ENCODE measurements at regions not wholly inside any gene's neighbourhood (a gene's known extent, or its start where the extent isn't known, plus 50 kb on each side); places are given as distances from the start of the nearest gene placed in this dataset.

GRCh38 chr15:101561584-101561906 is 72.0 kb upstream of the PCSK6 start:
- H3K4me3 ChIP-seq = no peak overlapping the region
- DNase-seq (ENCODE audit: low read depth in 1 of 2, low spot score in 1 of 2) (no peak), FAIRE-seq (no peak), ATAC-seq (no peak)
- no peaks in the 10 kb centered on the region for H3K4me1 ChIP-seq
- no peak for TF ChIP-seq ATOH8 (CRISPR knock-in tag; IDR thresholded peaks at IDR 0.05; ENCODE audit: low read depth)
- no peak for TF ChIP-seq KDM5A (IDR thresholded peaks at IDR 0.05)
- TF ChIP-seq FOSB (CRISPR knock-in tag; IDR thresholded peaks at IDR 0.05) = no peak
- TF ChIP-seq, protein P1, sequence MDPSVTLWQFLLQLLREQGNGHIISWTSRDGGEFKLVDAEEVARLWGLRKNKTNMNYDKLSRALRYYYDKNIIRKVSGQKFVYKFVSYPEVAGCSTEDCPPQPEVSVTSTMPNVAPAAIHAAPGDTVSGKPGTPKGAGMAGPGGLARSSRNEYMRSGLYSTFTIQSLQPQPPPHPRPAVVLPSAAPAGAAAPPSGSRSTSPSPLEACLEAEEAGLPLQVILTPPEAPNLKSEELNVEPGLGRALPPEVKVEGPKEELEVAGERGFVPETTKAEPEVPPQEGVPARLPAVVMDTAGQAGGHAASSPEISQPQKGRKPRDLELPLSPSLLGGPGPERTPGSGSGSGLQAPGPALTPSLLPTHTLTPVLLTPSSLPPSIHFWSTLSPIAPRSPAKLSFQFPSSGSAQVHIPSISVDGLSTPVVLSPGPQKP (IDR thresholded peaks at IDR 0.05; ENCODE audit: low read depth, low read length) = no peak
- TF ChIP-seq JUNB (IDR thresholded peaks at IDR 0.05) = no peak
- no peak for TF ChIP-seq MAFK (IDR thresholded peaks at IDR 0.05; ENCODE audit: partially characterized antibody)
- TF ChIP-seq, protein P2, sequence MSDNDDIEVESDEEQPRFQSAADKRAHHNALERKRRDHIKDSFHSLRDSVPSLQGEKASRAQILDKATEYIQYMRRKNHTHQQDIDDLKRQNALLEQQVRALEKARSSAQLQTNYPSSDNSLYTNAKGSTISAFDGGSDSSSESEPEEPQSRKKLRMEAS (IDR thresholded peaks at IDR 0.05) = no peak
- TF ChIP-seq HOXB13 (CRISPR knock-in tag; IDR thresholded peaks at IDR 0.05; ENCODE audit: low read depth) = no peak
- no peak for TF ChIP-seq CHD4 (IDR thresholded peaks at IDR 0.05; ENCODE audit: borderline replicate concordance)
- TF ChIP-seq RCOR1 (IDR thresholded peaks at IDR 0.05; ENCODE audit: low read depth, low read length) = no peak
- H3K27ac ChIP-seq = no peak overlapping the region
- CTCF ChIA-PET = interaction anchor here (0.7 kb wide), 1 partner anchor 33 kb away, joined by 4 read pairs; no protein-coding TSS in a partner anchor
- 80% methylated on average over 15 of the region's 15 CpGs for WGBS (ENCODE audit: missing lambda C conversion rate)
- H3K4me2 ChIP-seq = no peak overlapping the region
- H3K9me3 ChIP-seq = 0 out of 3 replicates have a peak, but pooled peaks cover 3% of the 10 kb centered on the region
- POLR2A ChIA-PET = no interaction called here

DNA sequence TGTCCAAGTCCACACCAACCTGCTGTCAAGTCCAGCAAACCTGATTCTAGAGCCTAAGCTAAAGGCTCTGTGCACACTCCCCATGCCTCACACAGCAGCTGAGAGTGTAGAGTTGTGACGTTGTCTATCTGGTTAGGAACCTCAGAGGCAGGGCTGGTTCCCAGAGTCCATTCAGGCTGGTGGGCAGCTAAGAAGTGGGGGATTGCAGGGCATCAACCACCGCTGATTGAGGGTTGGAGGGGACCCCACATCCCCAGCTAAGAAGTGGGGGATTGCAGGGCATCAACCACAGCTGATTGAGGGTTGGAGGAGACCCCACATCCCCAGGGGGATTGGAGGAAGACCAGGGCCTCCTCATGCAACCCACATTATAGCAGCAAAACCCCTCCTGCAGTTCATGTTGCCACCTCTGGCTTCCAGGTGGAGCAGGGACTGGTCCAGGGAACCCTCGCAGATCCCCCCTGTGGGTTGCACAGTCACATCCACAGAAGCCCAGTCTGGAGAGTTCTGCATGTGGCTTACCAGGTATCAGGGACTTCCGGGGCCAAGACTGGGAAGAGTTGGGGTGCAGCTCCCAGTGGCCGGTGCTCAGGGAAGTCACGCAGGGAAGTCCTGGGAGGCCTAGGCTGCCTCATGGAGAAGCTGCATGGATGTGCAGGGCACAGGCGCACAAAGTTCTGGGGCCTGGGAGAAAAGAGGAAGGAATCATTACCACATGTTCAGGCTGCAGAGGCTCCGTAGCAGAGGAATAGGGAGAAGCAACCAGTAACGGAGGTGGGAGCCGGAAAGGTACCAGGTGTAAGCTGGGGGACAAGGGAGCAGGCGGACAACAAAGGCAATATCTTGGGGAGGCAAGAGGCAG is 71.4 kb upstream of the PCSK6 start:
- no peak for ATAC-seq
- POLR2A ChIA-PET = no interaction called here
- no peak for TF ChIP-seq ZC3H11A (IDR thresholded peaks at IDR 0.05)
- no peak for TF ChIP-seq SREBF2 (IDR thresholded peaks at IDR 0.05)
- no peak for TF ChIP-seq EHF (CRISPR knock-in tag; IDR thresholded peaks at IDR 0.05)
- TF ChIP-seq, protein P3, sequence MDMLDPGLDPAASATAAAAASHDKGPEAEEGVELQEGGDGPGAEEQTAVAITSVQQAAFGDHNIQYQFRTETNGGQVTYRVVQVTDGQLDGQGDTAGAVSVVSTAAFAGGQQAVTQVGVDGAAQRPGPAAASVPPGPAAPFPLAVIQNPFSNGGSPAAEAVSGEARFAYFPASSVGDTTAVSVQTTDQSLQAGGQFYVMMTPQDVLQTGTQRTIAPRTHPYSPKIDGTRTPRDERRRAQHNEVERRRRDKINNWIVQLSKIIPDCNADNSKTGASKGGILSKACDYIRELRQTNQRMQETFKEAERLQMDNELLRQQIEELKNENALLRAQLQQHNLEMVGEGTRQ (IDR thresholded peaks at IDR 0.05) = no peak
- no peak for TF ChIP-seq ATOH8 (CRISPR knock-in tag; IDR thresholded peaks at IDR 0.05; ENCODE audit: low read depth)
- TF ChIP-seq BCL3 (IDR thresholded peaks at IDR 0.05) = no peak
- CTCF ChIA-PET = interaction anchor here (0.7 to 1.4 kb wide), 3 partner anchors 19 to 272 kb away, joined by 4 to 6 read pairs (median 5); no protein-coding TSS in a partner anchor
- 78% methylated on average over 11 of the region's 11 CpGs for WGBS (ENCODE audit: missing lambda C conversion rate)
- H3K4me2 ChIP-seq = no peak overlapping the region
- H3K27ac ChIP-seq = no peak overlapping the region
- H3K9me3 ChIP-seq = 0 out of 3 replicates have a peak, but pooled peaks cover 3% of the 10 kb centered on the region
- DNase-seq (ENCODE audit: low read depth in 1 of 2, low spot score in 1 of 2) = no peak
- H3K4me1 ChIP-seq = no peaks in the 10 kb centered on the region
- H3K4me3 ChIP-seq = no peak overlapping the region
- no peak for FAIRE-seq

DNA sequence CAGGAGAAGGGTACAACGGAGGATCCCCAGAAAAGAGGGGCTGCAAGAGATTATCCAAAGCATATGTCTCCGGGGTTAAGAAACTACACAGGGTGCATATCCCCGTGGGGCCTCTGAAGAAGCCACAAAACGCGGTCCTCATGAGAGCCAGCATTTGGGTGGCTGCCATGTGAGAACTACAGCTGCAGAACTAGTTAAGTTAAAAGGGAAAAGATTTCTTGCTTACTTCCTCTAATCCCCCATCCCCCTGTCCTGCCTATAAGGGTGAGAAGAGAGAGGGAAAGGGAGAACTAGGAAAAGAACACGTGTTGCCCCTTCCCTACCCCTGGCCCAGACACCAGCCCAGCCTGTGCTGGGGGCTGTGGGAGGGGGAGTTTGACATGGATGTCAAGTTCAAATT is 70.4 kb upstream of the PCSK6 start:
- TF ChIP-seq, protein P3 (IDR thresholded peaks at IDR 0.05) = no peak
- no peak for TF ChIP-seq JUN (IDR thresholded peaks at IDR 0.05)
- CTCF ChIA-PET = interaction anchor here (1.4 kb wide), 2 partner anchors 20 to 271 kb away, joined by 5 to 6 read pairs; no protein-coding TSS in a partner anchor
- Histone ChIP-seq H3K4me1 (peaks cover 4% of the 10 kb centered on the region; the same call in 1 of the 3 replicates), H3K4me2 (no peak overlapping the region), H3K9me3 (0 out of 3 replicates have a peak, but pooled peaks cover 3% of the 10 kb centered on the region), H3K27ac (no peak overlapping the region), H3K4me3 (no peak overlapping the region)
- DNase-seq (ENCODE audit: low read depth in 1 of 2, low spot score in 1 of 2) (no peak), FAIRE-seq (no peak), ATAC-seq (no peak)
- 54% methylated on average over 6 of the region's 6 CpGs for WGBS (ENCODE audit: missing lambda C conversion rate)
- POLR2A ChIA-PET = no interaction called here
